T-helper 1 cell treated with Interleukin-12 subunit alpha and Interleukin-12 subunit beta and Interleukin-4 antibody, amounts not matched to agents 30 μg/mL and 1 μg/mL, for 36 hours (primary cell): ENCODE measurements at regions not wholly inside any gene's neighbourhood (a gene's known extent, or its start where the extent isn't known, plus 50 kb on each side); places are given as distances from the start of the nearest gene placed in this dataset.

Source experiments
- H3K27ac Mint-ChIP-seq: one replicate; pipeline ENCODE4 v1.8.0; 2021; ENCODE audit warnings: mild to moderate bottlenecking, mixed read lengths
- H3K27me3 Mint-ChIP-seq: one replicate; pipeline ENCODE4 v1.8.0; 2021; ENCODE audit warnings: low read depth, mixed read lengths
- H3K36me3 Mint-ChIP-seq: one replicate; pipeline ENCODE4 v1.8.0; 2021; ENCODE audit warnings: low read depth, mixed read lengths
- H3K4me1 Mint-ChIP-seq: one replicate; pipeline ENCODE4 v1.8.0; 2021; ENCODE audit warnings: low read depth, mixed read lengths
- H3K4me3 Mint-ChIP-seq: one replicate; pipeline ENCODE4 v1.8.0; 2021; ENCODE audit warnings: mild to moderate bottlenecking, moderate library complexity, mixed read lengths
- H3K9me3 Mint-ChIP-seq: one replicate; pipeline ENCODE4 v1.8.0; 2021; ENCODE audit warnings: mixed read lengths

GRCh38 chr1:221457685-221458446 is 284.0 kb downstream of the DUSP10 start:
- H3K36me3 Mint-ChIP-seq: no peaks in the 10 kb centered on the region
- no peaks in the 10 kb centered on the region for H3K4me1 Mint-ChIP-seq
- H3K27me3 Mint-ChIP-seq: peaks cover 19% of the 10 kb centered on the region
- no peaks in the 10 kb centered on the region for H3K9me3 Mint-ChIP-seq
- no peak overlapping the region for H3K4me3 Mint-ChIP-seq
- H3K27ac Mint-ChIP-seq: no peak overlapping the region

GRCh38 chr1:221458447-221459156 is 283.3 kb downstream of the DUSP10 start:
- no peak overlapping the region for H3K27ac Mint-ChIP-seq
- H3K4me3 Mint-ChIP-seq: no peak overlapping the region
- no peaks in the 10 kb centered on the region for H3K36me3 Mint-ChIP-seq
- peaks cover 19% of the 10 kb centered on the region for H3K27me3 Mint-ChIP-seq
- no peaks in the 10 kb centered on the region for H3K9me3 Mint-ChIP-seq
- no peaks in the 10 kb centered on the region for H3K4me1 Mint-ChIP-seq

- peaks cover 18% of the 10 kb centered on the region for H3K27me3 Mint-ChIP-seq
- no peaks in the 10 kb centered on the region for H3K9me3 Mint-ChIP-seq
- H3K36me3 Mint-ChIP-seq: no peaks in the 10 kb centered on the region
- no peaks in the 10 kb centered on the region for H3K4me1 Mint-ChIP-seq
- no peak overlapping the region for H3K4me3 Mint-ChIP-seq
- no peak overlapping the region for H3K27ac Mint-ChIP-seq
Observed at GRCh38 chr1:221459558-221459957, 282.3 kb downstream of the DUSP10 start.

- Mint-ChIP-seq H3K4me1 (no peaks in the 10 kb centered on the region), H3K4me3 (no peak overlapping the region), H3K27me3 (peaks cover 11% of the 10 kb centered on the region), H3K9me3 (no peaks in the 10 kb centered on the region), H3K27ac (no peak overlapping the region), H3K36me3 (no peaks in the 10 kb centered on the region)
Observed at GRCh38 chr1:221462345-221462744, 279.5 kb downstream of the DUSP10 start.

- H3K4me1 Mint-ChIP-seq: no peaks in the 10 kb centered on the region
- peaks cover 14% of the 10 kb centered on the region for H3K27me3 Mint-ChIP-seq
- H3K4me3 Mint-ChIP-seq: no peak overlapping the region
- no peaks in the 10 kb centered on the region for H3K9me3 Mint-ChIP-seq
- H3K36me3 Mint-ChIP-seq: no peaks in the 10 kb centered on the region
- no peak overlapping the region for H3K27ac Mint-ChIP-seq
Observed at GRCh38 chr1:221468546-221468945, 273.3 kb downstream of the DUSP10 start.

- Mint-ChIP-seq H3K4me3 (no peak overlapping the region), H3K4me1 (no peaks in the 10 kb centered on the region), H3K9me3 (no peaks in the 10 kb centered on the region), H3K27me3 (peaks cover 15% of the 10 kb centered on the region), H3K27ac (no peak overlapping the region), H3K36me3 (no peaks in the 10 kb centered on the region)
Observed at GRCh38 chr1:221469476-221469875, 272.4 kb downstream of the DUSP10 start.

GRCh38 chr1:221470000-221470698 is 271.7 kb downstream of the DUSP10 start:
- H3K36me3 Mint-ChIP-seq: no peaks in the 10 kb centered on the region
- no peaks in the 10 kb centered on the region for H3K4me1 Mint-ChIP-seq
- no peak overlapping the region for H3K27ac Mint-ChIP-seq
- no peaks in the 10 kb centered on the region for H3K9me3 Mint-ChIP-seq
- H3K4me3 Mint-ChIP-seq: no peak overlapping the region
- H3K27me3 Mint-ChIP-seq: peaks cover 15% of the 10 kb centered on the region

GRCh38 chr1:221473411-221473810 is 268.5 kb downstream of the DUSP10 start:
- peaks cover 21% of the 10 kb centered on the region for H3K27me3 Mint-ChIP-seq
- H3K4me3 Mint-ChIP-seq: no peak overlapping the region
- no peaks in the 10 kb centered on the region for H3K9me3 Mint-ChIP-seq
- H3K4me1 Mint-ChIP-seq: no peaks in the 10 kb centered on the region
- no peaks in the 10 kb centered on the region for H3K36me3 Mint-ChIP-seq
- H3K27ac Mint-ChIP-seq: no peak overlapping the region

GRCh38 chr1:221477252-221477651 is 264.6 kb downstream of the DUSP10 start:
- Mint-ChIP-seq H3K4me3 (no peak overlapping the region), H3K27ac (no peak overlapping the region), H3K36me3 (no peaks in the 10 kb centered on the region), H3K27me3 (peaks cover 9% of the 10 kb centered on the region), H3K9me3 (no peaks in the 10 kb centered on the region), H3K4me1 (no peaks in the 10 kb centered on the region)

GRCh38 chr1:221478050-221478949 is 263.6 kb downstream of the DUSP10 start:
- peaks cover 9% of the 10 kb centered on the region for H3K27me3 Mint-ChIP-seq
- no peaks in the 10 kb centered on the region for H3K4me1 Mint-ChIP-seq
- no peak overlapping the region for H3K4me3 Mint-ChIP-seq
- H3K9me3 Mint-ChIP-seq: no peaks in the 10 kb centered on the region
- no peak overlapping the region for H3K27ac Mint-ChIP-seq
- no peaks in the 10 kb centered on the region for H3K36me3 Mint-ChIP-seq

- H3K4me3 Mint-ChIP-seq: no peak overlapping the region
- H3K4me1 Mint-ChIP-seq: no peaks in the 10 kb centered on the region
- H3K36me3 Mint-ChIP-seq: no peaks in the 10 kb centered on the region
- H3K9me3 Mint-ChIP-seq: no peaks in the 10 kb centered on the region
- H3K27ac Mint-ChIP-seq: no peak overlapping the region
- no peaks in the 10 kb centered on the region for H3K27me3 Mint-ChIP-seq
Observed at GRCh38 chr1:221487781-221488524, 253.9 kb downstream of the DUSP10 start.

GRCh38 chr1:221488550-221488949 is 253.3 kb downstream of the DUSP10 start:
- Mint-ChIP-seq H3K27ac (no peak overlapping the region), H3K36me3 (no peaks in the 10 kb centered on the region), H3K4me1 (no peaks in the 10 kb centered on the region), H3K9me3 (no peaks in the 10 kb centered on the region), H3K4me3 (no peak overlapping the region), H3K27me3 (no peaks in the 10 kb centered on the region)

GRCh38 chr1:221494670-221495069 is 247.2 kb downstream of the DUSP10 start:
- Mint-ChIP-seq H3K36me3 (no peaks in the 10 kb centered on the region), H3K27ac (no peak overlapping the region), H3K27me3 (peaks cover under 1% of the 10 kb centered on the region), H3K4me3 (no peak overlapping the region), H3K9me3 (no peaks in the 10 kb centered on the region), H3K4me1 (no peaks in the 10 kb centered on the region)
